Mesendoderm (in vitro differentiated cells): ENCODE measurements at regions not wholly inside any gene's neighbourhood (a gene's known extent, or its start where the extent isn't known, plus 50 kb on each side); places are given as distances from the start of the nearest gene placed in this dataset.

Experiments
- DNase-seq: peaks from one replicate; pipeline ENCODE4 v3.0.0; 2013
- H2AK5ac ChIP-seq: 2 replicates; pipeline ENCODE4 v1.6.1; 2013; ENCODE audit warnings: low read length, inconsistent platforms
- H2BK120ac ChIP-seq: 2 replicates; pipeline ENCODE4 v1.6.1; 2013; ENCODE audit warnings: low read depth, mild to moderate bottlenecking, low read length, moderate library complexity, mixed read lengths
- H2BK15ac ChIP-seq: replicated peaks from 2 replicates; pipeline ENCODE4 v1.6.1; 2013; ENCODE audit warnings: low read depth, mild to moderate bottlenecking, moderate library complexity
- H2BK5ac ChIP-seq: 2 replicates; pipeline ENCODE4 v1.6.1; 2013; ENCODE audit warnings: low read length, inconsistent platforms
- H3K18ac ChIP-seq: 2 replicates; pipeline ENCODE4 v1.6.1; 2013; ENCODE audit warnings: mild to moderate bottlenecking, low read length, mixed read lengths
- H3K23ac ChIP-seq: one replicate; pipeline ENCODE4 v1.6.1; 2013; ENCODE audit warnings: low read length
- H3K27ac ChIP-seq: 2 replicates; pipeline ENCODE4 v1.5.1; 2013; ENCODE audit warnings: low read depth, mild to moderate bottlenecking, inconsistent platforms, low read length, moderate library complexity
- H3K27me3 ChIP-seq: 2 replicates; pipeline ENCODE4 v1.6.1; 2013; ENCODE audit warnings: low read length, control low read depth, mild to moderate bottlenecking, inconsistent platforms; ENCODE audit not compliant: insufficient read depth, poor library complexity
- H3K36me3 ChIP-seq: 2 replicates; pipeline ENCODE4 v1.6.1; 2013; ENCODE audit warnings: low read length, inconsistent platforms; ENCODE audit not compliant: control insufficient read depth, insufficient read depth
- H3K4ac ChIP-seq: one replicate; pipeline ENCODE4 v1.6.1; 2013; ENCODE audit warnings: low read depth, mild to moderate bottlenecking, low read length, moderate library complexity
- H3K4me1 ChIP-seq: 2 replicates; pipeline ENCODE4 v1.6.1; 2013; ENCODE audit warnings: low read depth, low read length, inconsistent platforms; ENCODE audit not compliant: control insufficient read depth
- H3K4me2 ChIP-seq: 2 replicates; pipeline ENCODE4 v1.6.1; 2013; ENCODE audit warnings: low read length
- H3K4me3 ChIP-seq: 2 replicates; pipeline ENCODE4 v1.5.1; 2013; ENCODE audit warnings: mild to moderate bottlenecking, low read length
- H3K56ac ChIP-seq: one replicate; pipeline ENCODE4 v1.6.1; 2013; ENCODE audit warnings: low read length
- H3K79me1 ChIP-seq: 2 replicates; pipeline ENCODE4 v1.6.1; 2013; ENCODE audit warnings: low read length, inconsistent platforms
- H3K79me2 ChIP-seq: 2 replicates; pipeline ENCODE4 v1.6.1; 2013; ENCODE audit warnings: mild to moderate bottlenecking, low read length; ENCODE audit not compliant: control insufficient read depth, insufficient read depth
- H3K9ac ChIP-seq: 2 replicates; pipeline ENCODE4 v1.6.1; 2013; ENCODE audit warnings: low read length, inconsistent platforms
- H4K5ac ChIP-seq: one replicate; pipeline ENCODE4 v1.6.1; 2013; ENCODE audit warnings: low read length
- H4K8ac ChIP-seq: one replicate; pipeline ENCODE4 v1.6.1; 2013; ENCODE audit warnings: low read depth, mild to moderate bottlenecking, control low read depth, low read length, moderate library complexity
- WGBS: extraction: QIAGEN DNeasy Blood & Tissue Kit; methylation state at CpG from one replicate; pipeline ENCODE4 v1.1.7; 2013; ENCODE audit warnings: low lambda C conversion rate, missing lambda C conversion rate; ENCODE audit not compliant: insufficient coverage; ENCODE audit errors: extremely low coverage; 5-methylcytosine and 5-hydroxymethylcytosine counted together

DNA sequence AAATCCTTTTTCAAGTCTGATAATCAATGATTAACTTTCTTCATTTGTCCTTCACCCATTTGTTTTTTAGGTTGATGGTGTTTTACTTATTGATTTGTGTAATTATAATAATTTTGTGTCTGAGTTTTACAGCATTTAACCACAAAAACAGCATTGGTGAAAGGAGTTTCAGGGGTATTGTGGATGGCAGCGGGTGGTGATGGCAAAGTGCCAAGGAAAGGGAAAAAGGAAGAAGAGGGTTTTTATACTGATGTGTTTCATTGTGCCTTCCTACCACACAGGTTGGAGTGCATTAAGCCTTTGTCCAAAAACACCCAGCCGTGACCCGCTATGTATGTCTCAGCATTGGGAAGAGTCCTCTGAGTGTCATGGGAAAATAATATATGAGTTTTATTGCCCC lies 150.3 kb downstream of the DAD1 start:
- Histone ChIP-seq H2BK15ac (no peak overlapping the region), H2BK5ac (no peak overlapping the region), H3K4me3 (no peak overlapping the region), H3K27me3 (no peaks in the 10 kb centered on the region), H3K4me1 (no peaks in the 10 kb centered on the region), H3K27ac (no peak overlapping the region), H3K4ac (no peak overlapping the region), H3K23ac (no peak overlapping the region), H3K4me2 (no peak overlapping the region), H3K79me2 (no peaks in the 10 kb centered on the region), H4K5ac (no peak overlapping the region), H2AK5ac (no peak overlapping the region), H4K8ac (no peak overlapping the region), H3K36me3 (no peaks in the 10 kb centered on the region), H3K18ac (no peak overlapping the region), H3K9ac (no peak overlapping the region), H3K56ac (no peak overlapping the region), H3K79me1 (no peaks in the 10 kb centered on the region), H2BK120ac (no peak overlapping the region)
- no peak for DNase-seq
- WGBS = no CpG with 5 or more reads among the region's 3 CpGs

DNA sequence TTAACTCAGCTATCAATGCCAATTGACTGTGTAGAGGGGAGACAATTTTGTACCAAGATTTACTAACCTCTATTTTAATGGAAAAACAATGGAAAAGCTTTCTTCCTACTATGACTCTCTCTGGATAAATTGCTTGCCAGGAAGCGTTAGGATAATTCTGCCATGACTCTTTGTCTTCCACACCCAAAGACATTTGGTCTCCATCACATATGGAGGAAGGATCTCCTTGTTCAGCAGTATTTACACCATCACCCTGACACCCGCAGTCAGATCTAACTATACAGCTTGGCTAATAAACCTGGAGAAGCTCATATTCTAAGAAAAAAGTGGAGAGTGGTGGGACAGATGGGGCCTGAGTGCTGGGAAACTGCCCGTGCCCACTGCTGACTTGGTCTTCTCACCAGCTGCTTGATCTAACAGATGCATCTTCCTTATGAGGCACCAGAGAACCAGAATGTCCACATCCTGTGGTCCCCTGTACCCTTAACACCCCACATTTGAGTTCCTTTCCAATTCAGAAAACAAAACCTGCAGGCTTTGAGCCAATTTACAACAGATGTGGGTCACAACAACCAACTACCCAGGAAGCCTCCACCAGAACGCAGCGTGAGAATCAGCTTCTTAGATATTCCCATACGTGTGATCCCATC lies 154.0 kb downstream of the DAD1 start:
- Histone ChIP-seq H4K5ac (no peak overlapping the region), H3K27ac (no peak overlapping the region), H2BK5ac (no peak overlapping the region), H4K8ac (no peak overlapping the region), H3K23ac (no peak overlapping the region), H3K4me3 (no peak overlapping the region), H3K4ac (no peak overlapping the region), H3K79me1 (no peaks in the 10 kb centered on the region), H3K9ac (no peak overlapping the region), H3K79me2 (no peaks in the 10 kb centered on the region), H2BK15ac (no peak overlapping the region), H3K4me2 (no peak overlapping the region), H2BK120ac (no peak overlapping the region), H3K27me3 (no peaks in the 10 kb centered on the region), H3K4me1 (no peaks in the 10 kb centered on the region), H3K56ac (no peak overlapping the region), H2AK5ac (no peak overlapping the region), H3K18ac (no peak overlapping the region), H3K36me3 (no peaks in the 10 kb centered on the region)
- WGBS = no CpG with 5 or more reads among the region's 6 CpGs
- DNase-seq = no peak

DNA sequence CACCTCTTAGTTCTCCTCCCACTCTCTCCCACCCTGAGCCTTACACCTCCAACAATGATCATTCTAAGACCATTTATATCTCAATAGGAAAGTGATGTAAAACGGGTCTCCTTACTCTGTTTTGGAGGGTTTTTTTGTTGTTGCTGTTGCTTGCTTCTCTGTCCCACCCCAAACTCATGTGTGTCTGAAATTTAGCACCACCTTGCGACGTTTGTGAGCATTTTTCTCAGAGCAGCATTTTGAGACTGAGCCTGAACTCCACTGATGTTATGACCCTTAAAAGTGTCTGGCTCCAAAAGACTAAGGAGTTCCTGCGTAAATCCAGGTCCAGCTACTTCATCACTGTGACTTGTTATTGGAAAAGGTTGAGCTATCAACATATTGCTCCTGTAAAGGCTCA lies 155.0 kb downstream of the DAD1 start:
- no peak overlapping the region for H2BK120ac ChIP-seq
- no peaks in the 10 kb centered on the region for H3K4me1 ChIP-seq
- H3K36me3 ChIP-seq = no peaks in the 10 kb centered on the region
- H3K56ac ChIP-seq = no peak overlapping the region
- no peaks in the 10 kb centered on the region for H3K27me3 ChIP-seq
- H3K4ac ChIP-seq = no peak overlapping the region
- DNase-seq = peak; percentile 28
- H4K5ac ChIP-seq = no peak overlapping the region
- H3K79me2 ChIP-seq = no peaks in the 10 kb centered on the region
- no peak overlapping the region for H3K18ac ChIP-seq
- no peak overlapping the region for H3K4me3 ChIP-seq
- no peak overlapping the region for H2BK5ac ChIP-seq
- no peak overlapping the region for H3K23ac ChIP-seq
- H2AK5ac ChIP-seq = no peak overlapping the region
- no peak overlapping the region for H3K27ac ChIP-seq
- H3K4me2 ChIP-seq = no peak overlapping the region
- H4K8ac ChIP-seq = no peak overlapping the region
- no peak overlapping the region for H2BK15ac ChIP-seq
- WGBS = no CpG with 5 or more reads among the region's 4 CpGs
- H3K9ac ChIP-seq = no peak overlapping the region
- no peaks in the 10 kb centered on the region for H3K79me1 ChIP-seq

DNA sequence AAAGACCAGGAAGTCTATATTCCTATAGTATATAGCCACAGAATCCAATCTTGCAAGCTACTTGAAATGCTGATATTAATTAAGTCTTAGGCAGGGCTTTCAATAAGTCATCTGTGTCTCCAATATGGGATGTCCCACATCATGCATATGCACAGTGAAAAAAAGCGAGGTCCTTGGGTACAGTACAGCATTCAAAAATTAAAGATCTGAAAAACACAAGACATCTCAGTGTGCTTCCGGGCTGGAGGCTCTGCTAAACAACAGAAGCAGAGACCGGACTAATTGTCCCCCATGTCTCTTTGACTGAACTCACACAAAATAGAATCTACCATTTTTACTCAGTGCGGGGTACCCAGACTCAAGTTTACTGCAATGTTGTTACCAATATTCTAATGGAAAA lies 156.0 kb downstream of the DAD1 start:
- Histone ChIP-seq H3K9ac (no peak overlapping the region), H3K79me2 (no peaks in the 10 kb centered on the region), H3K4ac (no peak overlapping the region), H3K18ac (no peak overlapping the region), H3K56ac (no peak overlapping the region), H3K27ac (no peak overlapping the region), H3K36me3 (no peaks in the 10 kb centered on the region), H4K8ac (no peak overlapping the region), H2AK5ac (no peak overlapping the region), H2BK5ac (no peak overlapping the region), H3K4me1 (peaks cover under 1% of the 10 kb centered on the region), H3K4me3 (no peak overlapping the region), H4K5ac (no peak overlapping the region), H2BK120ac (no peak overlapping the region), H3K4me2 (no peak overlapping the region), H3K27me3 (no peaks in the 10 kb centered on the region), H3K79me1 (no peaks in the 10 kb centered on the region), H3K23ac (no peak overlapping the region), H2BK15ac (no peak overlapping the region)
- DNase-seq = no peak
- WGBS = no CpG with 5 or more reads among the region's 4 CpGs

DNA sequence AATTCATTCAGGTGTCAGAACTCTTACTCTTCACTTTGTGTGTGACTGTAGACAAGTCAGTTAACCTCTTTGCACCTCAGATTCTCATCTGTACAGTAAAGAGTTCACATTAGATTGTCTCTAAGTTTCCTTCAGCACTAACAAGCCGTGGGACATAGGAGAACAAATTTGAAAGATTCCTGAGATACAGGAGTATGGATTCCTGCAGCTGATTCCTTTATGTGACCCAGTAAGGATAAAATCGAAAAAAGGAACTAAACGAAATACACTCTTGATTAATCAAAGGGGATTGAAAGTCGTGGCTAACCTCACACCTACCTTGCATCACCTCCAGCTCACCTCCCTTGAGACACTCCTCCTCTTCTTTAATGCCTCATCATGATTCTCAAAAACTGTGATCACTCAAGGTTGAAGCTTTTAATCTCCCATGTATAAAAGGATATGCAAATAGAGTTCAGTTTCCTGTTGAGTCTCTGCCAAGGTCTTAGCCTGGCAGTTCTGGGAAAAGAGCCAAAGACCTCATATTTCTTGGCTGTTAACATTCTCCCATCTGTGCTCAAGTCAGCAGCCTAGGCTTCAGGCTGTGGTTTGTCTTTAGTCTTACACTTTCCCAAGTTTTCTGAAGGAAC lies 156.6 kb downstream of the DAD1 start:
- Histone ChIP-seq H3K23ac (no peak overlapping the region), H3K4ac (no peak overlapping the region), H3K4me3 (no peak overlapping the region), H3K36me3 (no peaks in the 10 kb centered on the region), H2BK120ac (no peak overlapping the region), H3K4me1 (peaks cover 2% of the 10 kb centered on the region), H2AK5ac (no peak overlapping the region), H4K5ac (no peak overlapping the region), H3K79me1 (no peaks in the 10 kb centered on the region), H4K8ac (no peak overlapping the region), H3K27ac (no peak overlapping the region), H2BK15ac (no peak overlapping the region), H3K18ac (no peak overlapping the region), H2BK5ac (no peak overlapping the region), H3K56ac (no peak overlapping the region), H3K4me2 (no peak overlapping the region), H3K79me2 (no peaks in the 10 kb centered on the region), H3K9ac (no peak overlapping the region), H3K27me3 (no peaks in the 10 kb centered on the region)
- no peak for DNase-seq
- WGBS = no CpG with 5 or more reads among the region's 4 CpGs
